HepG2 (cell line): ENCODE measurements at regions not wholly inside any gene's neighbourhood (a gene's known extent, or its start where the extent isn't known, plus 50 kb on each side); places are given as distances from the start of the nearest gene placed in this dataset.
A peak's percentile ranks its signal among the peaks of the same experiment; 100 is the strongest.

ENCODE experiments used
- AGO1 ChIP-seq: fragments of 200-400 bp; formaldehyde crosslinking; IDR thresholded peaks from 2 replicates; pipeline ENCODE4 v1.6.1; 2017; ENCODE audit warnings: mild to moderate bottlenecking, low read depth, low read length, moderate library complexity; ENCODE audit not compliant: poor library complexity, severe bottlenecking
- DRAP1 ChIP-seq: IDR thresholded peaks from 2 replicates; pipeline ENCODE4 v1.6.1; 2016; ENCODE audit warnings: missing genetic modification reagents, missing compliant biosample characterization
- E2F2 ChIP-seq: sonication (generic); formaldehyde crosslinking; IDR thresholded peaks from 2 replicates; pipeline ENCODE4 v1.4.0; 2020; ENCODE audit warnings: missing genetic modification reagents, borderline replicate concordance
- EP300 ChIP-seq, 3 experiments: sonication (generic) in 1 of 3; formaldehyde crosslinking in 1 of 3; IDR thresholded peaks; 2 replicates each; pipeline versions ENCODE4 v1.5.1 to v1.6.1; 2011 to 2020; ENCODE audit warnings: low read depth in 2 of 3, low read length in 2 of 3, borderline replicate concordance in 1 of 3, improper control_type of control experiment in 1 of 3, mild to moderate bottlenecking in 1 of 3, missing genetic modification reagents in 1 of 3, moderate library complexity in 1 of 3
- ETV6 ChIP-seq: sonication (generic); formaldehyde crosslinking; conservative IDR thresholded peaks from 2 replicates; pipeline ENCODE4 v1.4.0; 2020; ENCODE audit warnings: missing genetic modification reagents
- GATAD2A ChIP-seq: IDR thresholded peaks from 2 replicates; pipeline ENCODE4 v1.6.1; 2016
- KDM5A ChIP-seq: fragments of 200-600 bp; sonication (generic); IDR thresholded peaks from 2 replicates; pipeline ENCODE4 v1.7.0; 2018; ENCODE audit warnings: antibody characterized with exemption, mild to moderate bottlenecking, low read length, borderline replicate concordance
- MIER3 ChIP-seq: IDR thresholded peaks from 2 replicates; pipeline ENCODE4 v1.6.1; 2016; ENCODE audit warnings: missing compliant biosample characterization, borderline replicate concordance
- MTA1 ChIP-seq: sonication (generic); formaldehyde crosslinking; IDR thresholded peaks from 2 replicates; pipeline ENCODE4 v1.4.0; 2020; ENCODE audit warnings: missing genetic modification reagents, mild to moderate bottlenecking, borderline replicate concordance
- NFE2 ChIP-seq: sonication (generic); formaldehyde crosslinking; IDR thresholded peaks from 2 replicates; pipeline ENCODE4 v1.4.0; 2020; ENCODE audit warnings: missing genetic modification reagents
- POGZ ChIP-seq: sonication (generic); formaldehyde crosslinking; IDR thresholded peaks from 2 replicates; pipeline ENCODE4 v1.4.0; 2020; ENCODE audit warnings: mild to moderate bottlenecking, missing genetic modification reagents
- TFDP1 ChIP-seq: IDR thresholded peaks from 2 replicates; pipeline ENCODE4 v1.6.1; 2016; ENCODE audit warnings: missing compliant biosample characterization, missing genetic modification reagents, borderline replicate concordance
- TP53 ChIP-seq: sonication (generic); formaldehyde crosslinking; conservative IDR thresholded peaks from 2 replicates; pipeline ENCODE4 v1.4.0; 2020; ENCODE audit warnings: missing genetic modification reagents
- ZBTB20 ChIP-seq: sonication (generic); formaldehyde crosslinking; IDR thresholded peaks from 2 replicates; pipeline ENCODE4 v1.8.1; 2023; ENCODE audit warnings: missing genetic modification reagents, low read depth, mild to moderate bottlenecking, borderline replicate concordance
- ZBTB38 ChIP-seq: sonication (generic); formaldehyde crosslinking; IDR thresholded peaks from 2 replicates; pipeline ENCODE4 v1.5.1; 2020; ENCODE audit warnings: mild to moderate bottlenecking, missing genetic modification reagents
- ZC3H13 ChIP-seq: sonication (generic); formaldehyde crosslinking; IDR thresholded peaks from 2 replicates; pipeline ENCODE4 v1.8.1; 2023; ENCODE audit warnings: mild to moderate bottlenecking, missing genetic modification reagents, moderate library complexity
- ZFY ChIP-seq: sonication (generic); formaldehyde crosslinking; IDR thresholded peaks from 2 replicates; pipeline ENCODE4 v1.4.0; 2020; ENCODE audit warnings: missing genetic modification reagents
- ZMYM2 ChIP-seq: sonication (generic); formaldehyde crosslinking; IDR thresholded peaks from 2 replicates; pipeline ENCODE4 v1.8.0; 2022; ENCODE audit warnings: mild to moderate bottlenecking, missing genetic modification reagents
- ZNF17 ChIP-seq: sonication (generic); formaldehyde crosslinking; IDR thresholded peaks from 2 replicates; pipeline ENCODE4 v1.5.0; 2020; ENCODE audit warnings: mild to moderate bottlenecking, missing genetic modification reagents
- ZNF33A ChIP-seq: sonication (generic); formaldehyde crosslinking; IDR thresholded peaks from 2 replicates; pipeline ENCODE4 v1.5.1; 2020; ENCODE audit warnings: missing genetic modification reagents, mild to moderate bottlenecking, moderate library complexity, borderline replicate concordance
- ZNF367 ChIP-seq: sonication (generic); formaldehyde crosslinking; IDR thresholded peaks from 2 replicates; pipeline ENCODE4 v1.4.0; 2020; ENCODE audit warnings: missing genetic modification reagents, borderline replicate concordance
- TF ChIP-seq, protein P1 (sequence below): sonication (generic); formaldehyde crosslinking; IDR thresholded peaks from 2 replicates; pipeline ENCODE4 v1.8.0; 2023; ENCODE audit warnings: mild to moderate bottlenecking, missing genetic modification reagents
- TF ChIP-seq, protein P2 (sequence below): sonication (generic); formaldehyde crosslinking; conservative IDR thresholded peaks from 2 replicates; pipeline ENCODE4 v1.8.0; 2022; ENCODE audit warnings: low read depth, missing genetic modification reagents
- TF ChIP-seq, protein P3 (sequence below): sonication (generic); formaldehyde crosslinking; IDR thresholded peaks from 2 replicates; pipeline ENCODE4 v1.8.0; 2022; ENCODE audit warnings: missing genetic modification reagents, mild to moderate bottlenecking, moderate library complexity, borderline replicate concordance

GRCh38 chr2:126990200-126990599, 91.5 kb downstream of the TEX51 start (continued):
- TF ChIP-seq ZNF17 (CRISPR knock-in tag): no peak
- TF ChIP-seq ZC3H13 (CRISPR knock-in tag): no peak
- TF ChIP-seq AGO1: no peak
- TF ChIP-seq NFE2 (CRISPR knock-in tag): no peak
- TF ChIP-seq, protein P1, sequence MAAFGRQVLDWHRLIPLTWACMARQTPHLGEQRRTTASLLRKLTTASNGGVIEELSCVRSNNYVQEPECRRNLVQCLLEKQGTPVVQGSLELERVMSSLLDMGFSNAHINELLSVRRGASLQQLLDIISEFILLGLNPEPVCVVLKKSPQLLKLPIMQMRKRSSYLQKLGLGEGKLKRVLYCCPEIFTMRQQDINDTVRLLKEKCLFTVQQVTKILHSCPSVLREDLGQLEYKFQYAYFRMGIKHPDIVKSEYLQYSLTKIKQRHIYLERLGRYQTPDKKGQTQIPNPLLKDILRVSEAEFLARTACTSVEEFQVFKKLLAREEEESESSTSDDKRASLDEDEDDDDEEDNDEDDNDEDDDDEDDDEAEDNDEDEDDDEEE (CRISPR knock-in tag): no peak
- TF ChIP-seq KDM5A: no peak
- no peak for TF ChIP-seq ZBTB20 (CRISPR knock-in tag)
- TF ChIP-seq, protein P2, sequence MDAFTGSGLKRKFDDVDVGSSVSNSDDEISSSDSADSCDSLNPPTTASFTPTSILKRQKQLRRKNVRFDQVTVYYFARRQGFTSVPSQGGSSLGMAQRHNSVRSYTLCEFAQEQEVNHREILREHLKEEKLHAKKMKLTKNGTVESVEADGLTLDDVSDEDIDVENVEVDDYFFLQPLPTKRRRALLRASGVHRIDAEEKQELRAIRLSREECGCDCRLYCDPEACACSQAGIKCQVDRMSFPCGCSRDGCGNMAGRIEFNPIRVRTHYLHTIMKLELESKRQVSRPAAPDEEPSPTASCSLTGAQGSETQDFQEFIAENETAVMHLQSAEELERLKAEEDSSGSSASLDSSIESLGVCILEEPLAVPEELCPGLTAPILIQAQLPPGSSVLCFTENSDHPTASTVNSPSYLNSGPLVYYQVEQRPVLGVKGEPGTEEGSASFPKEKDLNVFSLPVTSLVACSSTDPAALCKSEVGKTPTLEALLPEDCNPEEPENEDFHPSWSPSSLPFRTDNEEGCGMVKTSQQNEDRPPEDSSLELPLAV (CRISPR knock-in tag): no peak
- TF ChIP-seq GATAD2A (CRISPR knock-in tag): no peak
- TF ChIP-seq ZNF367 (CRISPR knock-in tag): no peak
- no peak for TF ChIP-seq ZBTB38 (CRISPR knock-in tag)
- TF ChIP-seq POGZ (CRISPR knock-in tag): no peak
- no peak for TF ChIP-seq ETV6 (CRISPR knock-in tag)
- TF ChIP-seq ZMYM2 (CRISPR knock-in tag): no peak
- TF ChIP-seq E2F2 (CRISPR knock-in tag): no peak
- TF ChIP-seq ZNF33A: no peak
- no peak for TF ChIP-seq TFDP1 (CRISPR knock-in tag)
- TF ChIP-seq MIER3: no peak
- TF ChIP-seq TP53 (CRISPR knock-in tag): no peak
- TF ChIP-seq, protein P3, sequence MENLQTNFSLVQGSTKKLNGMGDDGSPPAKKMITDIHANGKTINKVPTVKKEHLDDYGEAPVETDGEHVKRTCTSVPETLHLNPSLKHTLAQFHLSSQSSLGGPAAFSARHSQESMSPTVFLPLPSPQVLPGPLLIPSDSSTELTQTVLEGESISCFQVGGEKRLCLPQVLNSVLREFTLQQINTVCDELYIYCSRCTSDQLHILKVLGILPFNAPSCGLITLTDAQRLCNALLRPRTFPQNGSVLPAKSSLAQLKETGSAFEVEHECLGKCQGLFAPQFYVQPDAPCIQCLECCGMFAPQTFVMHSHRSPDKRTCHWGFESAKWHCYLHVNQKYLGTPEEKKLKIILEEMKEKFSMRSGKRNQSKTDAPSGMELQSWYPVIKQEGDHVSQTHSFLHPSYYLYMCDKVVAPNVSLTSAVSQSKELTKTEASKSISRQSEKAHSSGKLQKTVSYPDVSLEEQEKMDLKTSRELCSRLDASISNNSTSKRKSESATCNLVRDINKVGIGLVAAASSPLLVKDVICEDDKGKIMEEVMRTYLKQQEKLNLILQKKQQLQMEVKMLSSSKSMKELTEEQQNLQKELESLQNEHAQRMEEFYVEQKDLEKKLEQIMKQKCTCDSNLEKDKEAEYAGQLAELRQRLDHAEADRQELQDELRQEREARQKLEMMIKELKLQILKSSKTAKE (CRISPR knock-in tag): no peak
- 0 out of 2 replicates have a peak, but pooled peaks have one; percentile 18 for TF ChIP-seq MTA1 (CRISPR knock-in tag)
- no peak for TF ChIP-seq EP300 (IDR thresholded peaks at IDR 0.05; ENCODE audit: low read depth in 2 of 2, low read length in 2 of 2)
- TF ChIP-seq EP300 (CRISPR knock-in tag; IDR thresholded peaks at IDR 0.05; ENCODE audit: borderline replicate concordance): no peak
- no peak for TF ChIP-seq DRAP1 (CRISPR knock-in tag)
- no peak for TF ChIP-seq ZFY (CRISPR knock-in tag)
